ENCODE measurements at regions not wholly inside any gene's neighbourhood (a gene's known extent, or its start where the extent isn't known, plus 50 kb on each side); places are given as distances from the start of the nearest gene placed in this dataset.
A peak's percentile ranks its signal among the peaks of the same experiment; 100 is the strongest.

DNA sequence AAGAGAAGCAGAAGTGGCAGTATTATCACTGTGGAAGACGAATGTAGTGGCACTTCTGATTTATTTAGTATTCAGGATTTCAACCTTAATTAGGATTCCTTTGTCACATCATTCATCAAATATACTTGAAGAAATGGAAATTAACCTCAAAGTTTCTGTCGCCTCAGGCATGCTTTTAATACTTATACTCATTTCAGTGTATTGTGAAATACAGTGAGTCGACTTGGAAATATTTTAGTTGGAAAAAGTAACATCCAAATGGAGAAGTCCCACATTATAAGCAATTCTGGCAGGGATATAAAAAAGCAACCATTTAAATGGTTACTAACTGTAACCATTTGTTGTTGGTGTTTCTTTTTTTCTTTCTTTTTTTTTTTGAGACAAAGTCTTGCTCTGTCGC lies 648.8 kb downstream of the ARL4A start:
- DNase-seq, result no peak

DNA sequence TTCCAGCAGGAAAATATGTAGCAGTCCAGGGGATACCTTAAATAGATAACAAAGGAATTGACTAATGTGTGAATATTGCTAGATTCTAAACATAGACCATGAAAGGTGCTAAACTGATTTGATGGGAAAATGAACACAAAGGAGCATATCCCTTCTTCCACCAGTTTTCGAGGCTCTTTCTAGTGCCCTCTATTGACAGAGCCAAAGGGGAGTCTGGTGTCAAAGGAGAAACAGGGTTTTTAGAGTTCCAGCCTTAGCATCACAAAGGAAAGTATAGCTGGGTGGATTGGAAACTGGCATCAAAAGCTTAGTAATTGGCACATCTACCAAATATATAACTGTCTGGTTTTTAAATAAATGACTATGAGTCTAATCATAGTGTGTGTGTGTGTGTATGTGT lies 636.8 kb downstream of the ETV1 start:
- no peak for DNase-seq

DNA sequence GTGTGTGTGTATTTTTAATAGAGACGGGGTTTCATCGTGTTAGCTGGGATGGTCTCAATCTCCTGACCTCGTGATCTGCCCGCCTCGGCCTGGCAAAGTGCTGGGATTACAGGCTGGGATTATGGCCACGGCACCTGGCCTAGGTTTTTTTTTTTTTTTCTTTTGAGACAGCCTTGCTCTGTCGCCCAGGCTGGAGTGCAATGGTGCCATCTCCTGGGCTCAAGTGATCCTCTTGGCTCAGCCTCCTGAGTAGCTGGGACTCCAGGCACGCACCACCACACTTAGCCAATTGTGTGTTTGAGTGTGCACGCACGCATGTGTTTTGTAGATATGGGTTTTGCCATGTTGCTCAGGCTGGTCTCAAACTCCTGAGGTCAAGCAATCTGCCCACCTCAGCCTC lies 629.8 kb downstream of the ETV1 start:
- no peak for DNase-seq

DNA sequence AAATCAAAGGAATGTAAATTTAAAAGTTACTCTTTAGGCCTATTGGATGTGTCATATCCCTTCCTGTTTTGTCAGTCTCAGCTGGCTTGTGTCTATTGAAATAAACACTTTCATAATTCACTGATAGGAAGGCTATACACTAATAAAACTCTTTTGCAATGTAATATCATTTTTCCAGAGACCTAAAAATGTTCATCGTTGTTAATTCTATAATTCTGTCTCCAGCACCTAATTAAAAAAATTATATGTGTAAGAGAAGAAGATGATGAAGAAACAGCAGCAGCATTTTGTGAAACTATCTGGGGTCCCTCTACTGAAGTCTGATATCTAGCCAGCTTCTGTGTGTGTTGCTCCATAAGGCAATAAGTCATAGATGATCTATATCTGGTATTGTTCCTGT lies 602.7 kb downstream of the ETV1 start:
- no peak for DNase-seq

DNA sequence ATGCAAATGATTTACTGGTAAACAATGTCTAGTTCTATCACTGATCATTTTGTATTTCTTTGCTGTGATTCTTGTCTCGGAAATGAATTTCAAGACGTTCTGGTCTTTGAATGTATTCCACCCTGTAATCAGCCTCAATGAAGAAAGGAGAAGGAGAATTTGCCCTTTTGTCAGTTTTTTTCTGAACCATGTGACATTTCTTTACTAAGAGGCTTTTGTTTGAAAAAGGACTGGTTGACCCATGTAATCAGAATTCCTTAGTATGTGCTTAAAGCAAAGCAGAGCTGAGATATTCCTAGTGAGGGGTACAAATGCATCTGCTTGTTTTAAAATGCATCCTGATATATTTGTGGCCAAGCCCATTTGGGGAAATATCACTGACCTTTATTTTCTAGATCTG lies 581.6 kb downstream of the ETV1 start:
- DNase-seq, result no peak

DNA sequence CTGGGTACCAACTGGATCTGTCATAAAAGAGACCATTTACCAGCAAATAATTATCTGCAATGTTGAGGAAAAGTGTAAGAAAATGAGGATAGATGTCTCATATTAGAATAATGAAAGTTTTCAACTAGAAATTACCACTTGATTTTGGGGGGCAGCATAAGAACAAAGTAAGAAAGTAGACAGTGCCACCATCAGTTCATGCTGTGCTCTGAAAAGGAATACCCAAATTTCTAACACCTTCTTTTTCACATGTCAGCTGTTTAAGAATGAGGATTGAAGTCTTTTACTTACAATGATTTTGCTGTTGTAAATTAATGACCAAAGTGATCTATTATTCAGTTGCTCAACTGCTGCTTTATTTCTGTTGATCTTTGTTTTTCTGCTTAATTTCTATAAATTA lies 578.3 kb downstream of the ETV1 start:
- DNase-seq, result no peak

DNA sequence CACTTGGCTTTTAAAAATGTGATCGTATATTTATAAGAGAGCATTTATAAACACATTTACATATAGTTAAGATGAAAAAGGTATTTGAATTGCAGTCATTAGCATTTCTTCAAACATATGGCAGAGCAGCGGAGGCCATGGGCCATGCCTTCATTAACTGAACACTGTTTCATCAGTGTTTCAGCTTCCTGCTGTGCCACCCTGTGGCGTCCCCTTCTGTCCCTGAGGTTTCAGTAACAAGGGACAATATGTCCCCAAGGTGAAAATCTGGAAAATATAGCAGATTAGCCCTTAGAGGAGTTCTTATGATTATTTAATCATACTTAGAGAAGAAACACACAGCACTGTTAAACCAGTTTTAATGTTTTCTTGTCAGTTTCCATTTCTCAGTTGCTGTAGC lies 577.8 kb downstream of the ETV1 start:
- no peak for DNase-seq

DNA sequence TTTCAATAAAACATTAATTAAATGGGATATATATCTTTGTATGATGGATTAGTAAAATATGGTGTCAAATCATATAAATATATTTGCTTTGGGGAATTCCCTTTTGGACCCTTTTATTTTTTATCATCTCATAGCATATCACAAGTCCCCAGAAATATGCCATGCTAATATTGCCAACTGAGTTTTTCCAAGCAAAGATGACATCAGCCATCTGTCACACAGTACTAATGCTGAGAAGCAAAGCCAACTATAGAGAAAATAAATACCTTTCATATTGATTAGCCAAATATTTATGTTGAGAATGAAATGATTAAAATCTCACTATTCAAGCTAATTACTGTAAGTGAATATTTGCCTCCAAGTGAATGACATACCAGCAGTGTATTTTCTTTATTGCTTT lies 575.3 kb downstream of the ETV1 start:
- DNase-seq, result no peak

DNA sequence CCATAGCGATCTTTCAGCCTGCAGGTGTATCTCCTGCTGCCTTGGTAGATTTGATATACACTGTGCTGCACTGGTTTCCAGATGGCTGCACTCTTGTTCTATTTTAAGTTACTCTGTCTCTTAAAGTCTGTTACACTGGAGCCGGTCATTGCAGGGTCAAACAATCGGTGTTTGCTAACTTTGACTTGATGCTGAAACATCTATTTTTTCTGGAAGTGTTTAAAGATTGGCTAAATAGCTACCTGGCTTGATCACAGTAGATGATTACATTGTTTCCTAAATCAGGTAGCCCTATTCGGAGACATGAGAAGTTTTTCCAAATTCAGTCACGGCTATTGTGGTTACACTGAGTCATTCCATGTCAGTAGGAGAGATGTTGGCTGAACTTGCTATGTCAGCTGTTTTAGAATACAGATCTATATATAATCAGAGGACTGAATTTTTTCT lies 574.8 kb downstream of the ETV1 start:
- no peak for DNase-seq

DNA sequence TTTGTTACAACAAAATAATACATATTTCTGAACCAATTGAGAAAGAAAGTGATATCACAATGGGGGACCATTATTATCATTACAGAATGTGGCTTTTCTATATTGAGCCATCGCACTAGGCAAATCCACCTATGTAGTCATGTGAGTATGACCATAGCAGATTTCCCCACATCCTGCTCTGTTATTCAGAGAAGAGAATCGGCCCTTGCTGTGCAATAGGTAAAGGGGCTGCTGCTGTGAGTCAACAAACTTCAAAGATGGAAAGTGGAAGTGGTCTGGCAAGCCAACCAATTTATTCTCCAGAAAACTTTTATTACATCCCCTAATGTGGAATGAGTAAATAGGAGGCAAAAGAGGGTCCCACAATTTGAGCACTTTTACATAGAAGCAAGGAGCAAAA lies 573.4 kb downstream of the ETV1 start:
- no peak for DNase-seq

DNA sequence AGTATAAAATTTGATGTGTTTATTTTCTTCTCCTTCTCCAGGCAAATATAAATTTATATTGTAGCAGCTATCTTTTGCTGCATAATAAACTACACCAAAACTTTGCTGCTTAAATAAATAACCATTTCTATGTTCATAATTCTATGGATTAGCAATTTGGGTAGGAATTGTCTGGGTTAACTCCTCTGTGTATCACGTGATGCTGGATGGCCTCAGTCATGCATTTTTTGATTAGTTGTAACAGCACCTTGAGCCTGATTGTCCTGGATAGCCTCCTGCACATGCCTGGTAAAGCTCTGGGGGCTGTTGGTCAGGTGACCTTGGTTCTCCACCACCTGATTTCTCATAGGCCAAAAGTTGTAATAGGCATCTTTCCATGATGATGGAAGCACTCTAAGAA lies 572.9 kb downstream of the ETV1 start:
- no peak for DNase-seq

DNA sequence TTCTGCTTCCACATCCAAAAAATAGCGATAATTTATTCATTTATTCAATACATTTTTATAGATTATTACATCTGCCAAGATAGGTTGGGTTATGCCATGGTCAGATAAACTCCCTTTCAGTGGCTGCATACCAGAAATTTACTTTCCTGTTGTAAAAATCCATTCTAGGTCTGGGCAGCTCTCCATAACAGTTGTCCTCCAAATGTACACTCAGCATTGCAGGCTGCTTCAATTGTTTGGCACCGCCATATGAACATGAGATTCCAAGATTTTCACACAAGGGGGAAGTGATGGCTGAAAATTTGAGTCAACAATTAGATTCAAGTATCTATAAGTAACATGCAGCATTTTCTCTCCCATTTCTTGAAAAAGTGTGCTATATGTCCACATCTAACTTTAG lies 568.7 kb downstream of the ETV1 start:
- DNase-seq, result no peak

DNA sequence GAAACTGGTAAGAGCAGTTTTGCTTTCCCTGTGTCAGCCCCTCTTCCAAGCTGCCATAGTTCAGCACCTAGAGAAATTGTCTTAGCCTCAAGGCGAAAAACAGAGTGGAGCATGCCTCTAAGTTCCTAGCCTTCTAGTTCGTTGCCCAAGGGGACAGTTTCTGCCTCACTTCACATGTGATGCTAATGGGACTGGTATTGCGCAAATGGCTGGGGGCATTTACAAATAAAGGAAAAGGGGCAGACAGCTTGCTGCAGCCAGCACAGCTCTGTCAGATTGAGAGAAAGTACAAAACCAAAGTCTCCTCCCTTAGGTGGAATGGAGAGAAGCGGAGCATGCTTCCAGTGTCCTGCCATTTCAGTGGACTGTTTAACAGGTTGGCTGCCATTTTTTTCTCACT lies 567.7 kb downstream of the ETV1 start:
- no peak for DNase-seq

DNA sequence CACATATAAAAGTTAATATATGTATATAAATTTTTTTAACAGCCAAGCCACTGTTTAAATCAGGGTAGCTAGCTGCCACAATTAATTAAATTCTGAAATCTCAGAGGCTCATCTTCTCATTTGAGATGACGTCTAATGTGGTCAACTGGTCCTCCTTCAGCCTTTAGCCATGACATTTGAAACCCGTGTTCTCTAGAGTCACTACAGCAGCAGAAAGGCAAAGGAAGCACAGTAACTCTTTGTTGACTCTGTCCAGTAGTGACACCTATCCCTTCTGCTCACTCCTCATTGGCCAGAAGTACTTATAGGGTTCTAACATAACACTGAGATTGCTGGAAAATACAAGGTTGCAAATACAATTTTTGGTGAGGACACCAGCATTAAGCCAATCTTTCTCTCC lies 555.5 kb downstream of the ETV1 start:
- DNase-seq, result no peak

DNA sequence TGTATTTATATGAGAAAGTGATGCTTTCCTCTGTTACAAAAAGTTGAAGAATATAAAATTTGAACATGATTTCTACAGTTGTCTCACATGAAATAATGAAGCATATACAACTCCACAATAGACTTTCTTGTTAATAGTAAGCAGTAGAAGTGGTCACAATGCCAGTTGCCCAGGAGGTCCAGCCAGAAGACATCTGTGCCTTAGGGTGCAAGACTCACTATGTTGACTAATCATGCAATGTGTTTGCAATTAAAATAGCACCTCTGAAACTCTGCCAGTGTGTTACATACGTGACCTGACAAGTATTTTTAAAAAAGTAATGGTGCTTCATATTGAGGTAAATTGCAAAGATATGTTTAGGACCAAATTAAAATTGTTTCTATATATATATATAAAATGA lies 547.2 kb downstream of the ETV1 start:
- DNase-seq, result no peak

DNA sequence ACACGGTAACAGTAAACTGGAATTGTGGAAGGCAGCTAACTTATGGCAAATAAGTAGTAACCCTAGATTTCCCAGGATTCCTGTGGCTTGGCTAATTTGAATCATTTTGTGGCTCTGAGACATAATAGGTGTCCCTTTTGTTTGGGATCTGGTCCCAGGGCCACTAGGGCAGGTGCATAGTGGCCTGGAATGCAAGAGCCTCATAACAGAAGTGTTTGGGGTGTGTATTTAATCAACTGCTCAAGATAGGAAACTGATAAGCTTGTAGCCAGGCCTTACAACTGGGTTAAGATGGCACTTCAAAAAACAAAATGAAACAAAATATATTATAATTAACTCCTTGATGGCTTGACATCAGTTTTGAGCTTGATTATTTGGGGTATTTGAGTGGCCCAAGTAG lies 541.8 kb downstream of the ETV1 start:
- DNase-seq, result no peak

DNA sequence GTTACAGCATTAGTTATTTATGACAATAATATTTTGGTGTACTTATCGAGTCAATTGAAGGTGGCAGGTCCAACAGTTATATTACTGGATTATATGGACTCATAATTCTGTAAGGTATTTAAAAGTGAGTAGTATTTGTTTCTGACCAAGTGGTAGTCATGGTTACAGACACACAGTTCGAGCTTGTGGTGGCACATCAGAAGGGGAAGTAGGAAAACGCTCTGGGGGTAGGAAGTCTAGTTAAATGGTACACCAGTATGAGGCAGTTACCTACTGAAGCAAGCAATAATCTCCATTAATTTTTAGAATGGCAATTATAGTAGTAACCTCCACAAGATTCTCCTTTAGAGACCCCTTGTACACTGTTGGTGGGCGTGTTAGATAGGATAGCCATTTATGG lies 541.2 kb downstream of the ETV1 start:
- no peak for DNase-seq

DNA sequence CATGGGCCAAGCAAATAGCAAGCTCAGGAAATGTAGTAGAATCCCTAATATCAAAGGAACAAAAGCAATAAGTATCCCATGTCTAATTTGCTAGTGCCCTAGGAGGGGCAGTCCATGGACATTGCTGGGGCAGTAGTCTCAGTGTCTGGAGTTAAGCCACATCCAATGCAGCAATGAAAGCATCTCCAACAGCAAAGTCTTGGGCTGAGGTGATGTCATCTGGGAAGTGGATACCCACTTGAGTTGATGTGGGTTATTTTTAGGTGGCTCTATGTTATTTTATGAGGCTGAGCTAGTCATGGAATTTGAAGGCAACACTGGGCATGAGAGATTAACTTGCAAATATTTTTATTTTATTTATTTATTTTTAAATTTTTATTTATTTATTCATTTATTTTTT lies 540.0 kb downstream of the ETV1 start:
- DNase-seq, result no peak

DNA sequence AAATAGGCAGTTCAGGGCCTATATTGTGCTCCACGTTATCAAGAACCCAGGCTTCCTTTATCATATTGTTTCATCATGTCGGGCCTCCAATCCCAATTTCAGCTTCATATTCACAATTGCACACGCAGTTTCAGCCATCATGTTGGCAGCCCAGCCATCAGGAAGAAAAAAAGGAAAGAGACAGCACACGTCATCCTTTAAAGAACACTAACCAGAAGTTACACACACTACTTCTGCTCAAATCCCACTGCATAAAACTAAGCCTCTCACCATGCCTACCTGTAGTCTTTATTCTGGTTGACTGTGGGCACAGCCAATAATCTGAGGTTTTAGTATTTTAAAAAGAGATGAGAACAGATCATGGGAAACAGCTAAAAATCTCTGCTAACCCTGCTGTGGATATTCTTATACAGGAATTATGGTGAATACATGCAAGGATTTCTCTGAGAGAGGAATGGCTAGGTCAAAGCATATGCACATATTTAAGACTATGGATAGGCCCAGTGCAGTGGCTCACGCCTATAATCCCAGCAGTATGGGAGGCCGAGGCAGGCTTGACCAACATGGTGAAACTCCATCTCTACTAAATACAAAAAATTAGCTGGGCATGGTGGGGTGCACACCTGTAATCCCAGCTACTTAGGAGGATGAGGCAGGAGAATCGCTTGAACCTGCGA lies 534.4 kb downstream of the ETV1 start:
- DNase-seq, result no peak

DNA sequence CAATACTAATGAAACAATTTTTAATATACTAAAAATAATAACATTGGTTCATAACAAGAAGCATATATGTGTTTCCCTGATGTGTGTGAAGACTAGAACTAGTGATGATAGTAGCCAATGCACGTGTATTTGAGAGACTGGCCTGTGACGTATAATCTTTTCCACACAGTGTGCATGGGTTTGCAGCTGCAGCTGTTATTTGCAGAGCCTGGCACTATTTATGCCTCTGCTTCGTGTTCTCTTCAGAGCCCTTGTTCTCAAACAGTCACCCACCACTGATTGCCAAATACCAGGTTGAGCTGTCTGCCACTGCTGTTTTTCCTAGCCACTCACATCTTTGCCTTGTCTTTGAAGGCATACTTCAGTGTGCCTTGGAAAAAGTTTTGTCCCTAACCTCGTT lies 531.7 kb downstream of the ETV1 start:
- no peak for DNase-seq

DNA sequence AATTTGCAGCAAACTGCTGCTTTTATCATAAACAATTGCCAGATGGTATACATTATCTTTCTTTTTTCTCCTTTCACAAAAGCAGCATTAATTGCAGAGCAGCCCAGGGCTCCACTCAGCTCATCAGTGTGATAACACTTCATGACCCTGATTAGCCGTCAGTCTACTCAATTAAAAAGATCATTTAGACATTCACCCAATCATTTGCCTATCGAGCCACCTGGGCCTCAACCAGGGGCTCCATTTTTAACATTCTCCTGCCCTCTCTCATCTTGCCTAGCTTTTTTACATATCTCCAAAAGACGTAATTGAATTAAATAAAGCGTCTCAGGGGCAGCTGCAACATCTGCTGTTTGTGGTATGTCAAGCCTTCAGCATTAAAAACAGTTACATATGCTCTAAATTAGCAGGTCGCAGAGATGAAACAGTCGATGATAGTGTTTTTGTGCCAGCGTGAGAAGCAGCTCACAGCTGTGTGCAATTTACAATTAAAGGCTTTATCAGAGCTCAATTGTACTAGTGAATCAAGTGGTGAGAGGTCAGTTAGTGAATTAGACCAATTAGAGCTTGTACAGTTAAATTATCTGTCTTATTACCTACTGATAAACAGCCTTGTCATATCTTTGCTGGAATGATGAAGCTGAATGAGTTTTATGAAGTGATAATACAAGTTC lies 522.5 kb downstream of the ETV1 start:
- DNase-seq, result peak; percentile 8

DNA sequence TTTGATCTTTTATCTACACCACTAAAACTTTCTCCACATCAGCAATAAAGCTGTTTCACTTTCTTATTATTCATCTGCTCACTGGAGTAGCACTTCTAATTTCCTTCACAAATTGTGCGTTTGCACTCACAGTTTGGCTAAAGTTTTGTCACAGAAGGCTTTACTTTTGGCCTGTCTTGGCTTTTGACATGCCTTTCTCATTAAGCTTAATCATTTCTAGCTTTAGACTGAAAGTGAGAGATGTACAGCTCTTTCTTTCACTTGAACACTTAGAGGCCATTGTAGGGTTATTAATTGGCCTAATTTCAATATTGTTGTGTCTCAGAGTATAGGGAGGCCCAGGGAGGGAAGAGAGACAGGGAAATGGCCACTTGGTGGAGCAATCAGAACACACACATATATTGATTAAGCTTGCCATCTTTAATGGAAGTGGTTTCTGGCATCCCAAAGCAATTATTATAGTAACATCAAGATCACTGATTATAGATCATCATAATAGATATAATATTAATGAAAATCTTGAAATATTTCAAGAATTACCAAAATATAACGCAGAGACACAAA lies 512.5 kb downstream of the ETV1 start:
- no peak for DNase-seq

DNA sequence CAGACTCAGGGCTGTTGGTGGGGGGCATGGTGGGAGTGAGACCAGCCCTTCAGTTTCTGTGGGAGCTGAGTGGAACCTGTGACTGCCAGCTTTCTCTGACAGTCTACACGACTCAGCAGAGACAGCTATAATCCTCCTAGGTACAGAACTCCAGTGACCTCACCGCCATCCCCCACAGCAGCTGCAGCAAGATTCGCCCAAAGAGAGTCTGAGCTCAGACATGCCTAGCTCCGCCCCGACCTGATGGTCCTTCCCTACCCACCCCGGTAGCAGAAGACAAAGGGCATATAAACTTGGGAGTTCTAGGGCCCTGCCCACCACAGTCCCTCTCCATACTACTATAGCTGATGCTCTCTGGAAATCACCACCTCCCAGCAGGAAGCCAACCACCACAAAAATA lies 500.1 kb downstream of the ETV1 start:
- DNase-seq, result no peak

DNA sequence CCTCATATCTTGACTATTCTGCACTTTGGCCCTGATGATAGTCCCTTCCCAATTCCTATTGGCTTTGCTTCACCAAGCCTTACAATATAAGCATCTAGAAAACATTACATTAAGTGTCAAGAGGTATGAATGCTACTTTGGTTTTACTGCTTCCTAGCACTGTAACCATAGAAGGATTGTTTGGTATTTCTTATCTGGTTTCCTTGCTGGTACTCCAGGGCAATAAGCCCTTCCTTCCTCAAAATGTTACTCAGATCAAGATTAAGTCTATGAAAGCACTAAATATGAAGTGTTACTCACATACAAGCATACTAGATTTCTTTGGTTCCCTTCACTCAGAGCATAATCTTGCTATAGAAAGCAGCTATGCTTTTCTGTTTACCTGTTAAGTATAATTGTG lies 492.5 kb downstream of the ETV1 start:
- no peak for DNase-seq

DNA sequence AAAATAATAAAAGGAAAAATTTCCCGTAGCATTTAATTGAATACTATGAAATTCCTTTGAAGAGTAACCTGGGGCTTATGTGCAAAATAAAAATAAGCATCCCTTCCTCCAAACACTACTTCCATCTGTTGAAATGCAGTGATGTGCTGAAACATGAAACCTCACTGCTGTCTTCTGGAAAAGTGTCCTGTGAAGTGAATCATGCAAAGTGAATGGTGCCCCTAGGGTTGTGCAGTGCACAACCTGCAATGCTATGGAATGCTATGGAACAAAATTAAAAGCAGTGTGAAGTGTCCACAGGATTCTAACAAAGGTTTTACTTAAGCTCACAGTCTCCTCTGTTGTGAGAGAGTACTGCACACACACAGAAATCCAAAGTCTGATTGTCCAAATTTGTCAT lies 480.9 kb downstream of the ETV1 start:
- DNase-seq, result no peak
